ENCODE measurements at regions not wholly inside any gene's neighbourhood (a gene's known extent, or its start where the extent isn't known, plus 50 kb on each side); places are given as distances from the start of the nearest gene placed in this dataset.
"Not testable (repeated sequence)": the region's sequence is repeated elsewhere in the genome, so short reads cannot be mapped to it uniquely, and the experiment has no call there.

- no peak overlapping the region for H3K4me3 ChIP-seq
- H3K27me3 ChIP-seq = no peaks in the 10 kb centered on the region
- no peaks in the 10 kb centered on the region for H3K9me3 ChIP-seq
- H3K36me3 ChIP-seq = no peaks in the 10 kb centered on the region
- no peak for TF ChIP-seq POLR2AphosphoS5 (IDR thresholded peaks at IDR 0.05)
- no peak for TF ChIP-seq POLR2A (IDR thresholded peaks at IDR 0.05)
- no peak for TF ChIP-seq CTCF (IDR thresholded peaks at IDR 0.05)
- TF ChIP-seq EP300 (IDR thresholded peaks at IDR 0.05) = no peak
- no peaks in the 10 kb centered on the region for H3K4me1 ChIP-seq
- WGBS = 77% methylated on average over 2 of the region's 2 CpGs
- DNase-seq (ENCODE audit: low spot score in 2 of 2) = no peak
- H3K27ac ChIP-seq = no peak overlapping the region
Observed at GRCh38 chr5:2087980-2088379, 205.3 kb upstream of the IRX4 start.

GRCh38 chr5:2075365-2075764 is 192.6 kb upstream of the IRX4 start:
- no peak for DNase-seq (ENCODE audit: low spot score in 2 of 2)
- H3K27ac ChIP-seq = no peak overlapping the region
- H3K4me1 ChIP-seq = no peaks in the 10 kb centered on the region
- no peaks in the 10 kb centered on the region for H3K27me3 ChIP-seq
- no peaks in the 10 kb centered on the region for H3K36me3 ChIP-seq
- 93% methylated on average over 6 of the region's 7 CpGs for WGBS
- TF ChIP-seq EP300 (IDR thresholded peaks at IDR 0.05) (no peak), CTCF (IDR thresholded peaks at IDR 0.05) (no peak), POLR2AphosphoS5 (IDR thresholded peaks at IDR 0.05) (no peak), POLR2A (IDR thresholded peaks at IDR 0.05) (no peak)
- no peaks in the 10 kb centered on the region for H3K9me3 ChIP-seq
- H3K4me3 ChIP-seq = no peak overlapping the region

- no peak for DNase-seq (ENCODE audit: low spot score in 2 of 2)
- H3K4me3 ChIP-seq = no peak overlapping the region
- no peak overlapping the region for H3K27ac ChIP-seq
- no peaks in the 10 kb centered on the region for H3K9me3 ChIP-seq
- H3K27me3 ChIP-seq = no peaks in the 10 kb centered on the region
- H3K4me1 ChIP-seq = no peaks in the 10 kb centered on the region
- WGBS = 94% methylated on average over 5 of the region's 5 CpGs
- H3K36me3 ChIP-seq = no peaks in the 10 kb centered on the region
- TF ChIP-seq CTCF (IDR thresholded peaks at IDR 0.05) (no peak), EP300 (IDR thresholded peaks at IDR 0.05) (no peak), POLR2A (IDR thresholded peaks at IDR 0.05) (no peak), POLR2AphosphoS5 (IDR thresholded peaks at IDR 0.05) (no peak)
Observed at GRCh38 chr5:2071562-2071961, 188.8 kb upstream of the IRX4 start.

GRCh38 chr5:2070787-2071186 is 188.1 kb upstream of the IRX4 start:
- not testable (repeated sequence) for H3K27ac ChIP-seq; H3K4me1 ChIP-seq; H3K4me3 ChIP-seq; H3K27me3 ChIP-seq; H3K36me3 ChIP-seq; H3K9me3 ChIP-seq; DNase-seq (ENCODE audit: low spot score in 2 of 2)
- 71% methylated on average over 4 of the region's 4 CpGs for WGBS
- TF ChIP-seq CTCF (IDR thresholded peaks at IDR 0.05) = peak in 1 of 2 donors; percentile 23

GRCh38 chr5:2068531-2068930 is 185.8 kb upstream of the IRX4 start:
- TF ChIP-seq POLR2A (IDR thresholded peaks at IDR 0.05) = no peak
- no peak for TF ChIP-seq EP300 (IDR thresholded peaks at IDR 0.05)
- no peak for TF ChIP-seq POLR2AphosphoS5 (IDR thresholded peaks at IDR 0.05)
- no peak for TF ChIP-seq CTCF (IDR thresholded peaks at IDR 0.05)
- Histone ChIP-seq H3K9me3 (no peaks in the 10 kb centered on the region), H3K27me3 (no peaks in the 10 kb centered on the region), H3K4me3 (no peak overlapping the region), H3K36me3 (no peaks in the 10 kb centered on the region), H3K27ac (no peak overlapping the region), H3K4me1 (no peaks in the 10 kb centered on the region)
- 73% methylated on average over 13 of the region's 13 CpGs for WGBS
- DNase-seq (ENCODE audit: low spot score in 2 of 2) = no peak

All from suprapubic skin (tissue), 4 donors.